Fibroblast of villous mesenchyme (primary cell): ENCODE measurements at regions not wholly inside any gene's neighbourhood (a gene's known extent, or its start where the extent isn't known, plus 50 kb on each side); places are given as distances from the start of the nearest gene placed in this dataset.
"Not testable (repeated sequence)": the region's sequence is repeated elsewhere in the genome, so short reads cannot be mapped to it uniquely, and the experiment has no call there.

Experiments used
- DNase-seq: peaks from one replicate; pipeline ENCODE4 v3.0.0-alpha.2; 2010; ENCODE audit warnings: low read depth
- H3K4me3 ChIP-seq: 2 replicates; pipeline ENCODE4 v1.5.1; 2011; ENCODE audit warnings: low read depth, mild to moderate bottlenecking, low read length
- CTCF ChIP-seq: IDR thresholded peaks from 2 replicates; pipeline ENCODE4 v1.5.1; 2012; ENCODE audit warnings: low read depth, mild to moderate bottlenecking, low read length; ENCODE audit not compliant: insufficient read depth

- TF ChIP-seq CTCF = no peak
- no peak overlapping the region for H3K4me3 ChIP-seq
- DNase-seq = peak; percentile 10
Observed at GRCh38 chr4:132334081-132334480, 815.0 kb upstream of the PCDH10 start.

- H3K4me3 ChIP-seq = peak overlapping the region; percentile 78
- DNase-seq = peak; percentile 80
- TF ChIP-seq CTCF = no peak
Observed at GRCh38 chr4:132344924-132345828, 803.9 kb upstream of the PCDH10 start.

- DNase-seq = no peak
- no peak for TF ChIP-seq CTCF
- H3K4me3 ChIP-seq = peak overlapping the region; percentile 78
Observed at GRCh38 chr4:132346016-132346415, 803.1 kb upstream of the PCDH10 start.

GRCh38 chr4:132351606-132352005 lies 797.5 kb upstream of the PCDH10 start:
- DNase-seq, H3K4me3 ChIP-seq: not testable (repeated sequence)

GRCh38 chr4:132382243-132382642 lies 766.9 kb upstream of the PCDH10 start:
- no peak for DNase-seq
- no peak overlapping the region for H3K4me3 ChIP-seq
- no peak for TF ChIP-seq CTCF

GRCh38 chr4:132383571-132384199 lies 765.4 kb upstream of the PCDH10 start:
- no peak for TF ChIP-seq CTCF
- DNase-seq = peak; percentile 19
- no peak overlapping the region for H3K4me3 ChIP-seq

GRCh38 chr4:132384709-132385108 lies 764.4 kb upstream of the PCDH10 start:
- no peak overlapping the region for H3K4me3 ChIP-seq
- no peak for DNase-seq
- TF ChIP-seq CTCF = no peak
